ENCODE measurements at regions not wholly inside any gene's neighbourhood (a gene's known extent, or its start where the extent isn't known, plus 50 kb on each side); places are given as distances from the start of the nearest gene placed in this dataset.

DNA sequence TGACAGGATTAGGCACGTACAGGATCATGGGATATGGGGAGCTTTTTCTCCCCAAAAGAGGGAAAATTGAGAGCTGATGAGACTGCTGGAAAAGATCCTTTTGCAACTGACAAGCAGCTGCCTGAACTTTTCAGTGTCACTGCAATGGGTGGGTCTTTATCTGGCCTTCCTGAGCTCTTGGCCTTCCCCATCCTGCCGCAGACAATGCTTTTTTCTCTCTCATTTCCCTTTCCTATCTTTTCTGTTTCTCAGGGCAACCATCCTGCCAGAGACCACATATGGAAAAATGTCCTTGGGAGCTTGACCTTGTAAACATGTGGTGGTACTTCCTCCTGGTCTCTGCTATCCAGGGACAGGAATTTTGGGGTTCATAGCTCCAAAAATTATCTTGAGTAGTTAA, 75.8 kb downstream of the CALM1 start:
- TF ChIP-seq POLR2A (IDR thresholded peaks at IDR 0.05; ENCODE audit: low read length) (no peak), HEYL (CRISPR knock-in tag; IDR thresholded peaks at IDR 0.05) (no peak), NR3C1 (IDR thresholded peaks at IDR 0.05) (no peak), TP53 (CRISPR knock-in tag; IDR thresholded peaks at IDR 0.05) (no peak), RFX5 (IDR thresholded peaks at IDR 0.05) (no peak), FOSB (CRISPR knock-in tag; IDR thresholded peaks at IDR 0.05) (no peak), KDM5A (IDR thresholded peaks at IDR 0.05) (no peak), GATA3 (IDR thresholded peaks at IDR 0.05; ENCODE audit: borderline replicate concordance) (no peak), CEBPB (IDR thresholded peaks at IDR 0.05) (no peak), TFCP2L1 (CRISPR knock-in tag; IDR thresholded peaks at IDR 0.05) (no peak), CBX2 (IDR thresholded peaks at IDR 0.05; ENCODE audit: borderline replicate concordance, low read depth) (no peak), CHD4 (IDR thresholded peaks at IDR 0.05; ENCODE audit: borderline replicate concordance) (no peak), KDM1A (IDR thresholded peaks at IDR 0.05; ENCODE audit: low read depth) (no peak)
- TF ChIP-seq, protein P1, sequence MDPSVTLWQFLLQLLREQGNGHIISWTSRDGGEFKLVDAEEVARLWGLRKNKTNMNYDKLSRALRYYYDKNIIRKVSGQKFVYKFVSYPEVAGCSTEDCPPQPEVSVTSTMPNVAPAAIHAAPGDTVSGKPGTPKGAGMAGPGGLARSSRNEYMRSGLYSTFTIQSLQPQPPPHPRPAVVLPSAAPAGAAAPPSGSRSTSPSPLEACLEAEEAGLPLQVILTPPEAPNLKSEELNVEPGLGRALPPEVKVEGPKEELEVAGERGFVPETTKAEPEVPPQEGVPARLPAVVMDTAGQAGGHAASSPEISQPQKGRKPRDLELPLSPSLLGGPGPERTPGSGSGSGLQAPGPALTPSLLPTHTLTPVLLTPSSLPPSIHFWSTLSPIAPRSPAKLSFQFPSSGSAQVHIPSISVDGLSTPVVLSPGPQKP (IDR thresholded peaks at IDR 0.05; ENCODE audit: low read depth, low read length): no peak
- TF ChIP-seq, protein P2, sequence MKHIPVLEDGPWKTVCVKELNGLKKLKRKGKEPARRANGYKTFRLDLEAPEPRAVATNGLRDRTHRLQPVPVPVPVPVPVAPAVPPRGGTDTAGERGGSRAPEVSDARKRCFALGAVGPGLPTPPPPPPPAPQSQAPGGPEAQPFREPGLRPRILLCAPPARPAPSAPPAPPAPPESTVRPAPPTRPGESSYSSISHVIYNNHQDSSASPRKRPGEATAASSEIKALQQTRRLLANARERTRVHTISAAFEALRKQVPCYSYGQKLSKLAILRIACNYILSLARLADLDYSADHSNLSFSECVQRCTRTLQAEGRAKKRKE (CRISPR knock-in tag; IDR thresholded peaks at IDR 0.05; ENCODE audit: low read depth): no peak
- TF ChIP-seq, protein P3, sequence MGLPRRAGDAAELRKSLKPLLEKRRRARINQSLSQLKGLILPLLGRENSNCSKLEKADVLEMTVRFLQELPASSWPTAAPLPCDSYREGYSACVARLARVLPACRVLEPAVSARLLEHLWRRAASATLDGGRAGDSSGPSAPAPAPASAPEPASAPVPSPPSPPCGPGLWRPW (IDR thresholded peaks at IDR 0.05): no peak
- TF ChIP-seq, protein P4, sequence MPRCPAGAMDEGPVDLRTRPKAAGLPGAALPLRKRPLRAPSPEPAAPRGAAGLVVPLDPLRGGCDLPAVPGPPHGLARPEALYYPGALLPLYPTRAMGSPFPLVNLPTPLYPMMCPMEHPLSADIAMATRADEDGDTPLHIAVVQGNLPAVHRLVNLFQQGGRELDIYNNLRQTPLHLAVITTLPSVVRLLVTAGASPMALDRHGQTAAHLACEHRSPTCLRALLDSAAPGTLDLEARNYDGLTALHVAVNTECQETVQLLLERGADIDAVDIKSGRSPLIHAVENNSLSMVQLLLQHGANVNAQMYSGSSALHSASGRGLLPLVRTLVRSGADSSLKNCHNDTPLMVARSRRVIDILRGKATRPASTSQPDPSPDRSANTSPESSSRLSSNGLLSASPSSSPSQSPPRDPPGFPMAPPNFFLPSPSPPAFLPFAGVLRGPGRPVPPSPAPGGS (IDR thresholded peaks at IDR 0.05): no peak
- FAIRE-seq: no peak
- Histone ChIP-seq H3K4me3 (no peak overlapping the region), H3K4me1 (no peaks in the 10 kb centered on the region), H3K9me3 (peaks cover 21% of the 10 kb centered on the region; the same call in 2 of the 3 replicates), H3K27ac (no peak overlapping the region), H3K4me2 (no peak overlapping the region)
- POLR2A ChIA-PET: no interaction called here
- DNase-seq (ENCODE audit: low read depth in 1 of 2, low spot score in 1 of 2): no peak
- 23% methylated on average over 2 of the region's 2 CpGs for WGBS (ENCODE audit: missing lambda C conversion rate)
- CTCF ChIA-PET: no interaction called here
- no peak for ATAC-seq

All from A549 (cell line).